ENCODE measurements at regions not wholly inside any gene's neighbourhood (a gene's known extent, or its start where the extent isn't known, plus 50 kb on each side); places are given as distances from the start of the nearest gene placed in this dataset.

DNA sequence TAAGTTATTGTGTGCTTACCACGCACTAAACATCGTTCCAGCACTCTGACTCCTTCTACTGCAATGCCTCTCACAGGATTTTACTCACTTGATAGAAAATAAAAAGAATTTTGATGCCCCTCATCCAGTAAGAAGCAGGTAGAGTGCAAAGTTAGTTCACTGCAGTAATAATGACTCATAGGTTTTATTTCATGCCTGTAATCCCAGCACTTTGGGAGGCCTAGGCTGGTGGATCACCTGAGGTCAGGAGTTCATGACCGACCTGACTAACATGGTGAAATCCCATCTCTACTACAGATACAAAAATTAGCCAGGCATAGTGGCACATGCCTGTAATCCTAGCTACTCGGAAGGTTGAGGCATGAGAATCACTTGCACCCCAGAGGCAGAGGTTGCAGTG lies 190.6 kb downstream of the RAD51AP2 start:
- DNase-seq (ENCODE audit: low read depth, low spot score) (no peak), ATAC-seq (no peak)
- Histone ChIP-seq H3K9me3 (ENCODE audit: control insufficient read depth in 1 of 2, insufficient read depth in 1 of 2, low read depth in 1 of 2, low read length in 2 of 2) (no peaks in the 10 kb centered on the region), H3K4me3 (replicated peaks in 1 of 2; ENCODE audit: low read depth in 1 of 2, low read length in 2 of 2) (no peak overlapping the region), H3K79me2 (ENCODE audit: insufficient read depth, low read length) (no peaks in the 10 kb centered on the region), H3K9me2 (ENCODE audit: insufficient read depth) (no peaks in the 10 kb centered on the region), H4K20me1 (ENCODE audit: insufficient read depth) (no peaks in the 10 kb centered on the region), H3K4me1 (ENCODE audit: control insufficient read depth in 1 of 2, insufficient read depth in 2 of 2, low read length in 2 of 2) (0 out of 4 replicates have a peak, but pooled peaks cover 0 to 3% of the 10 kb centered on the region in 2 experiments), H2AFZ (ENCODE audit: low read depth, low read length, poor library complexity, severe bottlenecking) (no peak overlapping the region), H3K27ac (ENCODE audit: low read depth, low read length) (no peak overlapping the region), H3K36me3 (ENCODE audit: control insufficient read depth in 1 of 2, insufficient read depth in 2 of 2, low read length in 2 of 2) (no peaks in the 10 kb centered on the region), H3K4me2 (ENCODE audit: low read length) (no peak overlapping the region), H3K27me3 (ENCODE audit: insufficient read depth, low read length) (peaks cover 3% of the 10 kb centered on the region; the same call in 1 of the 2 replicates), H3K9ac (ENCODE audit: low read length) (no peak overlapping the region)
- ChIA-PET POLR2A (no interaction called here), RAD21 (ENCODE audit: low non-redundant PET in 1 of 2, low total read pairs in 2 of 2, uncharacterized antibody in 2 of 2, unreplicated experiment in 2 of 2) (no interaction called here), CTCF (no interaction called here)
- intact Hi-C loops (cut with micrococcal nuclease), result no loop called here
- no TSS peak for BruUV-seq (replicated peaks)
- no peak for TF ChIP-seq JUND (IDR thresholded peaks at IDR 0.05)
- no peak for TF ChIP-seq ZNF274 (IDR thresholded peaks at IDR 0.05; ENCODE audit: low read depth, low read length)
- TF ChIP-seq SIN3A (IDR thresholded peaks at IDR 0.05; ENCODE audit: low read depth), result no peak
- TF ChIP-seq, protein P1, sequence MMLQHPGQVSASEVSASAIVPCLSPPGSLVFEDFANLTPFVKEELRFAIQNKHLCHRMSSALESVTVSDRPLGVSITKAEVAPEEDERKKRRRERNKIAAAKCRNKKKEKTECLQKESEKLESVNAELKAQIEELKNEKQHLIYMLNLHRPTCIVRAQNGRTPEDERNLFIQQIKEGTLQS (IDR thresholded peaks at IDR 0.05), result no peak
- no peak for TF ChIP-seq POLR2A (IDR thresholded peaks at IDR 0.05; ENCODE audit: borderline replicate concordance, extremely low read depth, insufficient read depth, insufficient read length)
- TF ChIP-seq RAD21 (IDR thresholded peaks at IDR 0.05; ENCODE audit: low read depth), result no peak
- TF ChIP-seq CBX3 (IDR thresholded peaks at IDR 0.05; ENCODE audit: low read depth), result no peak
- no peak for TF ChIP-seq SP1 (IDR thresholded peaks at IDR 0.05; ENCODE audit: low read depth)
- TF ChIP-seq, protein P2, sequence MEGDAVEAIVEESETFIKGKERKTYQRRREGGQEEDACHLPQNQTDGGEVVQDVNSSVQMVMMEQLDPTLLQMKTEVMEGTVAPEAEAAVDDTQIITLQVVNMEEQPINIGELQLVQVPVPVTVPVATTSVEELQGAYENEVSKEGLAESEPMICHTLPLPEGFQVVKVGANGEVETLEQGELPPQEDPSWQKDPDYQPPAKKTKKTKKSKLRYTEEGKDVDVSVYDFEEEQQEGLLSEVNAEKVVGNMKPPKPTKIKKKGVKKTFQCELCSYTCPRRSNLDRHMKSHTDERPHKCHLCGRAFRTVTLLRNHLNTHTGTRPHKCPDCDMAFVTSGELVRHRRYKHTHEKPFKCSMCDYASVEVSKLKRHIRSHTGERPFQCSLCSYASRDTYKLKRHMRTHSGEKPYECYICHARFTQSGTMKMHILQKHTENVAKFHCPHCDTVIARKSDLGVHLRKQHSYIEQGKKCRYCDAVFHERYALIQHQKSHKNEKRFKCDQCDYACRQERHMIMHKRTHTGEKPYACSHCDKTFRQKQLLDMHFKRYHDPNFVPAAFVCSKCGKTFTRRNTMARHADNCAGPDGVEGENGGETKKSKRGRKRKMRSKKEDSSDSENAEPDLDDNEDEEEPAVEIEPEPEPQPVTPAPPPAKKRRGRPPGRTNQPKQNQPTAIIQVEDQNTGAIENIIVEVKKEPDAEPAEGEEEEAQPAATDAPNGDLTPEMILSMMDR (IDR thresholded peaks at IDR 0.05 in 2 of 3, conservative IDR thresholded peaks at IDR 0.05 in 1 of 3; ENCODE audit: borderline replicate concordance in 1 of 3, insufficient read depth in 1 of 3, low read depth in 2 of 3, low read length in 2 of 3), result no peak
- TF ChIP-seq, protein P3, sequence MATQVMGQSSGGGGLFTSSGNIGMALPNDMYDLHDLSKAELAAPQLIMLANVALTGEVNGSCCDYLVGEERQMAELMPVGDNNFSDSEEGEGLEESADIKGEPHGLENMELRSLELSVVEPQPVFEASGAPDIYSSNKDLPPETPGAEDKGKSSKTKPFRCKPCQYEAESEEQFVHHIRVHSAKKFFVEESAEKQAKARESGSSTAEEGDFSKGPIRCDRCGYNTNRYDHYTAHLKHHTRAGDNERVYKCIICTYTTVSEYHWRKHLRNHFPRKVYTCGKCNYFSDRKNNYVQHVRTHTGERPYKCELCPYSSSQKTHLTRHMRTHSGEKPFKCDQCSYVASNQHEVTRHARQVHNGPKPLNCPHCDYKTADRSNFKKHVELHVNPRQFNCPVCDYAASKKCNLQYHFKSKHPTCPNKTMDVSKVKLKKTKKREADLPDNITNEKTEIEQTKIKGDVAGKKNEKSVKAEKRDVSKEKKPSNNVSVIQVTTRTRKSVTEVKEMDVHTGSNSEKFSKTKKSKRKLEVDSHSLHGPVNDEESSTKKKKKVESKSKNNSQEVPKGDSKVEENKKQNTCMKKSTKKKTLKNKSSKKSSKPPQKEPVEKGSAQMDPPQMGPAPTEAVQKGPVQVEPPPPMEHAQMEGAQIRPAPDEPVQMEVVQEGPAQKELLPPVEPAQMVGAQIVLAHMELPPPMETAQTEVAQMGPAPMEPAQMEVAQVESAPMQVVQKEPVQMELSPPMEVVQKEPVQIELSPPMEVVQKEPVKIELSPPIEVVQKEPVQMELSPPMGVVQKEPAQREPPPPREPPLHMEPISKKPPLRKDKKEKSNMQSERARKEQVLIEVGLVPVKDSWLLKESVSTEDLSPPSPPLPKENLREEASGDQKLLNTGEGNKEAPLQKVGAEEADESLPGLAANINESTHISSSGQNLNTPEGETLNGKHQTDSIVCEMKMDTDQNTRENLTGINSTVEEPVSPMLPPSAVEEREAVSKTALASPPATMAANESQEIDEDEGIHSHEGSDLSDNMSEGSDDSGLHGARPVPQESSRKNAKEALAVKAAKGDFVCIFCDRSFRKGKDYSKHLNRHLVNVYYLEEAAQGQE (IDR thresholded peaks at IDR 0.05; ENCODE audit: low read depth), result no peak
- no peak for TF ChIP-seq EZH2phosphoT487 (IDR thresholded peaks at IDR 0.05; ENCODE audit: borderline replicate concordance)
- TF ChIP-seq, protein P4, sequence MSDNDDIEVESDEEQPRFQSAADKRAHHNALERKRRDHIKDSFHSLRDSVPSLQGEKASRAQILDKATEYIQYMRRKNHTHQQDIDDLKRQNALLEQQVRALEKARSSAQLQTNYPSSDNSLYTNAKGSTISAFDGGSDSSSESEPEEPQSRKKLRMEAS (IDR thresholded peaks at IDR 0.05), result no peak
- TF ChIP-seq, protein P5, sequence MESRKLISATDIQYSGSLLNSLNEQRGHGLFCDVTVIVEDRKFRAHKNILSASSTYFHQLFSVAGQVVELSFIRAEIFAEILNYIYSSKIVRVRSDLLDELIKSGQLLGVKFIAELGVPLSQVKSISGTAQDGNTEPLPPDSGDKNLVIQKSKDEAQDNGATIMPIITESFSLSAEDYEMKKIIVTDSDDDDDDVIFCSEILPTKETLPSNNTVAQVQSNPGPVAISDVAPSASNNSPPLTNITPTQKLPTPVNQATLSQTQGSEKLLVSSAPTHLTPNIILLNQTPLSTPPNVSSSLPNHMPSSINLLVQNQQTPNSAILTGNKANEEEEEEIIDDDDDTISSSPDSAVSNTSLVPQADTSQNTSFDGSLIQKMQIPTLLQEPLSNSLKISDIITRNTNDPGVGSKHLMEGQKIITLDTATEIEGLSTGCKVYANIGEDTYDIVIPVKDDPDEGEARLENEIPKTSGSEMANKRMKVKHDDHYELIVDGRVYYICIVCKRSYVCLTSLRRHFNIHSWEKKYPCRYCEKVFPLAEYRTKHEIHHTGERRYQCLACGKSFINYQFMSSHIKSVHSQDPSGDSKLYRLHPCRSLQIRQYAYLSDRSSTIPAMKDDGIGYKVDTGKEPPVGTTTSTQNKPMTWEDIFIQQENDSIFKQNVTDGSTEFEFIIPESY (IDR thresholded peaks at IDR 0.05; ENCODE audit: extremely low read depth, insufficient replicate concordance, low read length), result no peak
- TF ChIP-seq CEBPB (IDR thresholded peaks at IDR 0.05; ENCODE audit: low read depth), result no peak
- no peak for TF ChIP-seq FOSL1 (IDR thresholded peaks at IDR 0.05; ENCODE audit: low read depth)
- TF ChIP-seq TCF7L2 (IDR thresholded peaks at IDR 0.05; ENCODE audit: borderline replicate concordance, extremely low read depth, insufficient read depth, insufficient read length), result no peak
- no peak for TF ChIP-seq YY1 (IDR thresholded peaks at IDR 0.05; ENCODE audit: extremely low read depth, insufficient replicate concordance, low read depth, low read length)
- TF ChIP-seq POLR2AphosphoS5 (IDR thresholded peaks at IDR 0.05; ENCODE audit: low read depth, low read length), result no peak
- TF ChIP-seq ZFX (IDR thresholded peaks at IDR 0.05), result no peak
- TF ChIP-seq EGR1 (IDR thresholded peaks at IDR 0.05; ENCODE audit: low read depth), result no peak

Measured in HCT116 (cell line).